ENCODE measurements at regions not wholly inside any gene's neighbourhood (a gene's known extent, or its start where the extent isn't known, plus 50 kb on each side); places are given as distances from the start of the nearest gene placed in this dataset.

DNA sequence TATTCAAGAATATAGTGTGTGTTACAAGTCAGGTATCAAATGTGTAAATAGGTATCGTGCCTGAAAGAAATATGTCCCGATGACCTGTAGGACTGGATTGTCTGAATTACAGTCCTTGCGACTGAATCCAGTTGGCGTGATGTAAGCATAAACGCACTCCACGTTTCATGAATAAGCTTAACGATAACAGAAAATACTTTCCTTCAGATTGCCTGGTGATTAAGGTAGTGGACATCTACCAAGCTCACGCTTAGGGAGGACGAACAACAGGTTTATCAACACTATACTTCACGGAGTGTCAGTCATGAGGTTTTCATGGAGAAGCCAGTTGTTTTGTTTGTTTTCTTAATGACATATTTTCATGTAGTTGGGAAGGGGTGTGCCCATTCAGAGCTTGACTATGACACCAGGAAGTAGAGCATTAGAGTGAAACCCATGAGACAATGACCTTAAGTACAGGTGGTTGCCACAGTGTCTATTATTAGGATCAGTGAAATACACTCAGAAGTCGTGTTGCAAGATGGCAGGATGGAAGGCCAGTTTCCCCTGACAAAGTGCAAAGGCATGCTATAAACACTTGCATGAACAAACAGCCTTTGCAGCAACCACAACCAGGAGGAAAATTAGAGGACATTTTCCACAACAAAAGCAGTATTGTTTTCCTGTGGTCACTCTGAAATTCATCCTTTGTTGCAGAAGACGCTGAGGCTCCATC lies 305.8 kb upstream of the PRDM1 start:
- no peak for TF ChIP-seq POLR2AphosphoS5 (IDR thresholded peaks at IDR 0.05; ENCODE audit: low read depth, low read length)
- no peak for TF ChIP-seq POLR2A (IDR thresholded peaks at IDR 0.05; ENCODE audit: low read depth, low read length)
- TF ChIP-seq TAF1 (IDR thresholded peaks at IDR 0.05; ENCODE audit: low read depth, low read length), result no peak
- no peak for TF ChIP-seq SPI1 (IDR thresholded peaks at IDR 0.05; ENCODE audit: low read depth, low read length)
- no peak for TF ChIP-seq PAX5 (IDR thresholded peaks at IDR 0.05; ENCODE audit: insufficient read depth, low read length, severe bottlenecking)
- TF ChIP-seq POU2F2 (IDR thresholded peaks at IDR 0.05; ENCODE audit: low read depth, low read length), result no peak

All from GM12891 (cell line).